MM.1S (cell line): ENCODE measurements at regions not wholly inside any gene's neighbourhood (a gene's known extent, or its start where the extent isn't known, plus 50 kb on each side); places are given as distances from the start of the nearest gene placed in this dataset.

Source experiments
- EZH2 ChIP-seq: fragments of 300-600 bp; sonication (generic); optimal IDR thresholded peaks from 2 replicates; pipeline ENCODE3; 2017; ENCODE audit warnings: low read depth, mild to moderate bottlenecking, antibody characterized with exemption, low read length, mixed read lengths
- EZH2phosphoT487 ChIP-seq: fragments of 300-600 bp; sonication (generic); IDR thresholded peaks from 2 replicates; pipeline ENCODE4 v1.6.1; 2018; ENCODE audit warnings: antibody characterized with exemption, low read length
- TF ChIP-seq, protein P1 (sequence below): fragments of 300-600 bp; sonication (generic); IDR thresholded peaks from 2 replicates; pipeline ENCODE4 v1.5.1; 2016; ENCODE audit warnings: antibody characterized with exemption, low read length, mixed read lengths

DNA sequence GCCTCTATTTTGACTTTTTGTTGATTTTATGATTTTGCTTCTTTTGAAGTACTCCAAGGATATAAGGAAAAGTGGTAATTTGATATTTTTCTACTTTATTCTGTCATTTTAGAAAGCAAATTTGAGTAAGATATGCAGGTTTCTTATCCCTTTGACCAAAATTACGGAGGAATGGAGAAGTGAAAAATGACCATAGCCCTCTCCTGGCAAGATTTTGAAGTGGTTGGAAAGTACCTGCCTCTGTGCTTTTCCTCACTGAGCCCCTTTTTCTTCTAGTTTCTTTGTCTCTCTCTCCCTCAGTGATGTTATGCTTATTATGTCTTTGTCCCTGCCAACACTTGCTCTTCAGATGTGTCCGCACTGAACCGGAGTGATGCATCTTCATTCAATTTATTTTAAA is 898.1 kb downstream of the EPHA4 start:
- TF ChIP-seq, protein P1, sequence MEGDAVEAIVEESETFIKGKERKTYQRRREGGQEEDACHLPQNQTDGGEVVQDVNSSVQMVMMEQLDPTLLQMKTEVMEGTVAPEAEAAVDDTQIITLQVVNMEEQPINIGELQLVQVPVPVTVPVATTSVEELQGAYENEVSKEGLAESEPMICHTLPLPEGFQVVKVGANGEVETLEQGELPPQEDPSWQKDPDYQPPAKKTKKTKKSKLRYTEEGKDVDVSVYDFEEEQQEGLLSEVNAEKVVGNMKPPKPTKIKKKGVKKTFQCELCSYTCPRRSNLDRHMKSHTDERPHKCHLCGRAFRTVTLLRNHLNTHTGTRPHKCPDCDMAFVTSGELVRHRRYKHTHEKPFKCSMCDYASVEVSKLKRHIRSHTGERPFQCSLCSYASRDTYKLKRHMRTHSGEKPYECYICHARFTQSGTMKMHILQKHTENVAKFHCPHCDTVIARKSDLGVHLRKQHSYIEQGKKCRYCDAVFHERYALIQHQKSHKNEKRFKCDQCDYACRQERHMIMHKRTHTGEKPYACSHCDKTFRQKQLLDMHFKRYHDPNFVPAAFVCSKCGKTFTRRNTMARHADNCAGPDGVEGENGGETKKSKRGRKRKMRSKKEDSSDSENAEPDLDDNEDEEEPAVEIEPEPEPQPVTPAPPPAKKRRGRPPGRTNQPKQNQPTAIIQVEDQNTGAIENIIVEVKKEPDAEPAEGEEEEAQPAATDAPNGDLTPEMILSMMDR: no peak
- TF ChIP-seq EZH2phosphoT487 (no peak), EZH2 (no peak)
